COLO829 (cell line): ENCODE measurements at regions not wholly inside any gene's neighbourhood (a gene's known extent, or its start where the extent isn't known, plus 50 kb on each side); places are given as distances from the start of the nearest gene placed in this dataset.

ENCODE experiments used
- DNase-seq: peaks from one replicate; pipeline ENCODE4 v3.0.0; 2012; ENCODE audit warnings: low spot score

GRCh38 chr2:234438305-234438977 lies 58.4 kb downstream of the ARL4C start:
- DNase-seq: no peak

- peak; percentile 40 for DNase-seq
These were observed 59.1 kb downstream of the ARL4C start for GRCh38 chr2:234437642-234438304.

- no peak for DNase-seq
These were observed 60.4 kb downstream of the ARL4C start for GRCh38 chr2:234436482-234436837.

GRCh38 chr2:234435836-234436481 lies 60.9 kb downstream of the ARL4C start:
- no peak for DNase-seq

- no peak for DNase-seq
These were observed 63.7 kb downstream of the ARL4C start for GRCh38 chr2:234433201-234433600.

- DNase-seq: no peak
These were observed 66.0 kb downstream of the ARL4C start for GRCh38 chr2:234430871-234431270.

- no peak for DNase-seq
These were observed 67.6 kb downstream of the ARL4C start for GRCh38 chr2:234429265-234429664.

- no peak for DNase-seq
These were observed 69.5 kb downstream of the ARL4C start for GRCh38 chr2:234427081-234428061.

GRCh38 chr2:234426616-234427015 lies 70.3 kb downstream of the ARL4C start:
- no peak for DNase-seq

- no peak for DNase-seq
These were observed 71.0 kb downstream of the ARL4C start for GRCh38 chr2:234425639-234426603.

- no peak for DNase-seq
These were observed 73.0 kb downstream of the ARL4C start for GRCh38 chr2:234423884-234424283.

- DNase-seq: no peak
These were observed 73.9 kb downstream of the ARL4C start for GRCh38 chr2:234422981-234423431.

GRCh38 chr2:234422273-234422732 lies 74.6 kb downstream of the ARL4C start:
- peak; percentile 76 for DNase-seq

GRCh38 chr2:234420408-234420807 lies 76.5 kb downstream of the ARL4C start:
- no peak for DNase-seq

GRCh38 chr2:234419726-234420125 lies 77.2 kb downstream of the ARL4C start:
- no peak for DNase-seq

GRCh38 chr2:234415706-234416105 lies 81.2 kb downstream of the ARL4C start:
- DNase-seq: no peak

- no peak for DNase-seq
These were observed 82.3 kb downstream of the ARL4C start for GRCh38 chr2:234414596-234414995.

- no peak for DNase-seq
These were observed 84.2 kb downstream of the ARL4C start for GRCh38 chr2:234412726-234413125.

GRCh38 chr2:234411793-234412192 lies 85.1 kb downstream of the ARL4C start:
- DNase-seq: no peak

- no peak for DNase-seq
These were observed 86.4 kb downstream of the ARL4C start for GRCh38 chr2:234410526-234410925.

GRCh38 chr2:234409590-234409989 lies 87.3 kb downstream of the ARL4C start:
- no peak for DNase-seq
